ENCODE measurements at regions not wholly inside any gene's neighbourhood (a gene's known extent, or its start where the extent isn't known, plus 50 kb on each side); places are given as distances from the start of the nearest gene placed in this dataset.

GRCh38 chr2:65486802-65487201 lies 54.4 kb upstream of the SPRED2 start:
- TF ChIP-seq CTCF (IDR thresholded peaks at IDR 0.05) = no peak
- TF ChIP-seq POLR2A (IDR thresholded peaks at IDR 0.05) = no peak
- no peak for TF ChIP-seq EP300 (IDR thresholded peaks at IDR 0.05; ENCODE audit: low read depth)
